Coronary artery (tissue), 2 donors: ENCODE measurements at regions not wholly inside any gene's neighbourhood (a gene's known extent, or its start where the extent isn't known, plus 50 kb on each side); places are given as distances from the start of the nearest gene placed in this dataset.

Source experiments
- DNase-seq: peaks from one replicate; pipeline ENCODE4 v3.0.0-alpha.2; 2017; ENCODE audit warnings: low spot score
- H3K27ac ChIP-seq, 2 donors: fragments of 200-600 bp; sonication (generic); one replicate each; pipeline ENCODE4 v1.5.1; 2016 to 2019
- H3K4me3 ChIP-seq: fragments of 200-600 bp; sonication (generic); 2 replicates; pipeline ENCODE4 v1.5.1; 2016; ENCODE audit warnings: mild to moderate bottlenecking, moderate library complexity
- CTCF ChIP-seq: fragments of 200-600 bp; sonication (generic); IDR thresholded peaks from one replicate; pipeline ENCODE4 v1.5.1; 2019; ENCODE audit warnings: antibody characterized with exemption

GRCh38 chr1:36651176-36651910, 168.6 kb upstream of the CSF3R start:
- Histone ChIP-seq H3K27ac (no peak overlapping the region), H3K4me3 (no peak overlapping the region)
- no peak for DNase-seq
- no peak for TF ChIP-seq CTCF

- TF ChIP-seq CTCF: peak; percentile 76
- Histone ChIP-seq H3K4me3 (no peak overlapping the region), H3K27ac (no peak overlapping the region)
- DNase-seq: no peak
These were observed 167.7 kb upstream of the CSF3R start for GRCh38 chr1:36650200-36651065.

GRCh38 chr1:36645867-36646266, 163.2 kb upstream of the CSF3R start:
- TF ChIP-seq CTCF: no peak
- no peak for DNase-seq
- Histone ChIP-seq H3K4me3 (no peak overlapping the region), H3K27ac (no peak overlapping the region)

- H3K4me3 ChIP-seq: no peak overlapping the region
- no peak for TF ChIP-seq CTCF
- DNase-seq: no peak
- no peak overlapping the region for H3K27ac ChIP-seq
These were observed 161.8 kb upstream of the CSF3R start for GRCh38 chr1:36644556-36644955.

GRCh38 chr1:36643371-36644270, 160.9 kb upstream of the CSF3R start:
- no peak for DNase-seq
- no peak for TF ChIP-seq CTCF
- Histone ChIP-seq H3K4me3 (no peak overlapping the region), H3K27ac (no peak overlapping the region)

- DNase-seq: no peak
- Histone ChIP-seq H3K27ac (no peak overlapping the region), H3K4me3 (no peak overlapping the region)
- no peak for TF ChIP-seq CTCF
These were observed 160.1 kb upstream of the CSF3R start for GRCh38 chr1:36642802-36643201.
